Muscle layer of colon (tissue), 2 donors: ENCODE measurements at regions not wholly inside any gene's neighbourhood (a gene's known extent, or its start where the extent isn't known, plus 50 kb on each side); places are given as distances from the start of the nearest gene placed in this dataset.
"Not testable (repeated sequence)": the region's sequence is repeated elsewhere in the genome, so short reads cannot be mapped to it uniquely, and the experiment has no call there.

ENCODE experiments used
- H3K27ac ChIP-seq: one replicate; pipeline ENCODE4 v1.7.0; 2013; ENCODE audit warnings: low read depth, mild to moderate bottlenecking, low read length, moderate library complexity
- H3K27me3 ChIP-seq, 2 donors: one replicate each; pipeline ENCODE4 v1.7.0; 2013; ENCODE audit warnings: low read length in 2 of 2, mild to moderate bottlenecking in 2 of 2; ENCODE audit not compliant: insufficient read depth in 2 of 2, control insufficient read depth in 1 of 2
- H3K36me3 ChIP-seq: one replicate; pipeline ENCODE4 v1.7.0; 2013; ENCODE audit warnings: mild to moderate bottlenecking, low read length; ENCODE audit not compliant: insufficient read depth
- H3K4me1 ChIP-seq: one replicate; pipeline ENCODE4 v1.7.0; 2013; ENCODE audit warnings: mild to moderate bottlenecking, low read length; ENCODE audit not compliant: insufficient read depth
- H3K4me3 ChIP-seq, 2 donors: one replicate each; pipeline ENCODE4 v1.7.0; 2013; ENCODE audit warnings: low read length in 2 of 2, low read depth in 1 of 2, mild to moderate bottlenecking in 1 of 2, moderate library complexity in 1 of 2
- H3K9ac ChIP-seq: one replicate; pipeline ENCODE4 v1.7.0; 2013; ENCODE audit warnings: low read length
- H3K9me3 ChIP-seq: one replicate; pipeline ENCODE4 v1.7.0; 2013; ENCODE audit warnings: mild to moderate bottlenecking, low read length
- donor health status: abdominal sarcoma.
- donor health status: Adenocarcinoma of cecum.

- no peaks in the 10 kb centered on the region for H3K9me3 ChIP-seq
- no peak overlapping the region for H3K27ac ChIP-seq
- no peaks in the 10 kb centered on the region for H3K4me1 ChIP-seq
- no peak overlapping the region for H3K4me3 ChIP-seq
- no peaks in the 10 kb centered on the region for H3K36me3 ChIP-seq
- H3K27me3 ChIP-seq, result no peaks in the 10 kb centered on the region
- no peak overlapping the region for H3K9ac ChIP-seq
Measured at GRCh38 chr21:35818597-35818996, 241.7 kb downstream of the SETD4 start.

GRCh38 chr21:35814858-35815619, 245.3 kb downstream of the SETD4 start:
- Histone ChIP-seq H3K9ac (no peak overlapping the region), H3K9me3 (no peaks in the 10 kb centered on the region), H3K4me1 (no peaks in the 10 kb centered on the region), H3K36me3 (no peaks in the 10 kb centered on the region), H3K27me3 (no peaks in the 10 kb centered on the region), H3K27ac (no peak overlapping the region), H3K4me3 (no peak overlapping the region)

- Histone ChIP-seq H3K9me3 (no peaks in the 10 kb centered on the region), H3K9ac (no peak overlapping the region), H3K27ac (no peak overlapping the region), H3K27me3 (no peaks in the 10 kb centered on the region), H3K4me1 (no peaks in the 10 kb centered on the region), H3K36me3 (no peaks in the 10 kb centered on the region), H3K4me3 (no peak overlapping the region)
Measured at GRCh38 chr21:35812679-35813078, 247.6 kb downstream of the SETD4 start.

GRCh38 chr21:35811191-35811806, 249.0 kb downstream of the SETD4 start:
- no peak overlapping the region for H3K9ac ChIP-seq
- H3K4me1 ChIP-seq, result no peaks in the 10 kb centered on the region
- no peaks in the 10 kb centered on the region for H3K27me3 ChIP-seq
- H3K9me3 ChIP-seq, result no peaks in the 10 kb centered on the region
- no peak overlapping the region for H3K27ac ChIP-seq
- H3K36me3 ChIP-seq, result no peaks in the 10 kb centered on the region
- H3K4me3 ChIP-seq, result no peak overlapping the region

GRCh38 chr21:35810431-35810970, 249.8 kb downstream of the SETD4 start:
- H3K9ac ChIP-seq, result no peak overlapping the region
- H3K4me3 ChIP-seq, result no peak overlapping the region

GRCh38 chr21:35801391-35801790, 258.9 kb downstream of the SETD4 start:
- Histone ChIP-seq H3K4me3 (no peak overlapping the region), H3K36me3 (no peaks in the 10 kb centered on the region), H3K9ac (no peak overlapping the region), H3K4me1 (no peaks in the 10 kb centered on the region), H3K9me3 (no peaks in the 10 kb centered on the region), H3K27me3 (no peaks in the 10 kb centered on the region), H3K27ac (no peak overlapping the region)

More at GRCh38 chr21:35810431-35810970, 249.8 kb downstream of the SETD4 start:
- Histone ChIP-seq H3K9me3 (no peaks in the 10 kb centered on the region), H3K36me3 (no peaks in the 10 kb centered on the region), H3K4me1 (no peaks in the 10 kb centered on the region), H3K27ac (no peak overlapping the region), H3K27me3 (no peaks in the 10 kb centered on the region)

GRCh38 chr21:35800796-35801385, 259.4 kb downstream of the SETD4 start:
- not testable (repeated sequence) for H3K4me3 ChIP-seq, H3K27me3 ChIP-seq, H3K4me1 ChIP-seq, H3K9ac ChIP-seq, H3K36me3 ChIP-seq, H3K27ac ChIP-seq, H3K9me3 ChIP-seq

- H3K27ac ChIP-seq, result no peak overlapping the region
- H3K9me3 ChIP-seq, result no peaks in the 10 kb centered on the region
- no peaks in the 10 kb centered on the region for H3K27me3 ChIP-seq
- no peak overlapping the region for H3K9ac ChIP-seq
- no peak overlapping the region for H3K4me3 ChIP-seq
- no peaks in the 10 kb centered on the region for H3K36me3 ChIP-seq
- H3K4me1 ChIP-seq, result no peaks in the 10 kb centered on the region
Measured at GRCh38 chr21:35796844-35797243, 263.5 kb downstream of the SETD4 start.

- H3K4me3 ChIP-seq, H3K36me3 ChIP-seq, H3K9me3 ChIP-seq, H3K27me3 ChIP-seq, H3K4me1 ChIP-seq, H3K9ac ChIP-seq, H3K27ac ChIP-seq: not testable (repeated sequence)
Measured at GRCh38 chr21:35794527-35794926, 265.8 kb downstream of the SETD4 start.

GRCh38 chr21:35792569-35793305, 267.6 kb downstream of the SETD4 start:
- Histone ChIP-seq H3K36me3 (no peaks in the 10 kb centered on the region), H3K27ac (no peak overlapping the region), H3K27me3 (no peaks in the 10 kb centered on the region), H3K4me1 (no peaks in the 10 kb centered on the region), H3K9ac (no peak overlapping the region), H3K4me3 (no peak overlapping the region), H3K9me3 (no peaks in the 10 kb centered on the region)
